ENCODE measurements at regions not wholly inside any gene's neighbourhood (a gene's known extent, or its start where the extent isn't known, plus 50 kb on each side); places are given as distances from the start of the nearest gene placed in this dataset.
"Not testable (repeated sequence)": the region's sequence is repeated elsewhere in the genome, so short reads cannot be mapped to it uniquely, and the experiment has no call there.

DNA sequence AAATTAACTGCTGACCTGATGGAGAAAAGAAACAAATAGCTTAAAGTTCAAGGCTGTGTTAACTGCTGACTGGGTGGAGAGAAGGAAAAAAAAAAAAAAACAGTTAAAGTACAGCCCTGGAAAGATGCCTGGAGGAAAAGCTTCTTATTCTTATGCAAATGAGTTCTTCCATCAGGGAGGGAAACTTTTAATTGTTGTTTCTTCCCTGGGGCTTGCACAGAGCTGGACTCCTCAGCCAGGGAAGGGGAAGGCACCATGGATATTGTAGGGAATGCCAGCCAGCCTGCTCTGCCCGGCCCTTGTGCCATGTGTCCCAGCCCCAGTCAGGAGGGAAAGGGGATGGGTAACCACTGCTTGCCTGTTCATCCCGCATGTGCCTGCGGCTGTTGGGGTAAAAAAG is 833.1 kb upstream of the CRIM1 start:
- no peak for DNase-seq

DNA sequence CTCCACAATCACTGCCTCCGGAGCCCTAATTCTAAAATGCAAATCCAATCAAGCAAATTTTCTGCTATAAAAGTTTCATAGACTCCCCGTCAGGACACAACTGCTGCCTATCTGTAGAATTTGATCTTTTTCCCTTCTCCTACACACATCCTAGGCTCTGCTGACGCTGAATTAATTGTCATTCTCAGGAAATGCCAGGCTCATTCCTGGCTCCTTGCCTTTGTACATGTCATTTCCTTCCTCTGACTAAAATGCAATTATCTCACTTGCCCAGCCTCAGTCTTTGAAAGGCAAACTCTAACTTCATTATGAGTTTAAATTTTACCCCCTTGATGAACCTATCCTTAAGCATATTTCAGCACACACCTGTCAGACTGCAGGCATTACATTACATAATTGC is 844.9 kb upstream of the CRIM1 start:
- no peak for DNase-seq

DNA sequence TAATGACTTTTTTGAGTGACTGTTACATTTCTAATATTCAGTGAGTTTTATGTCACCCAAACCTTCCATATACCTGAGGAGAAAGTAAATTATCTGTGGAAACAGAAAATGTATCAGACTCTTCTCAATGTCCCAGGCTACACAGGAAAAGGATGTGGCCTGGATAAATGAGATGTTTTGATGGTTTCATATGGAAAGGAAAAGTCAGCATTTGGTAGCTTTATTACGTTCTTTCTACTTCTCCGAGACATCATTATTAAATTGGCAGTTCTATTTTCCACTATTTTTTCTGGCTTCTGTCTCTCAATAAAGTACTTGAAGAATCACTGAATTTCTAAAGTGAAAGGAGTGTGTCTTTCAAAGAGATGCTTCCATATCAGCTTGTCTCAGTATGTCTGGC is 847.0 kb upstream of the CRIM1 start:
- no peak for DNase-seq

DNA sequence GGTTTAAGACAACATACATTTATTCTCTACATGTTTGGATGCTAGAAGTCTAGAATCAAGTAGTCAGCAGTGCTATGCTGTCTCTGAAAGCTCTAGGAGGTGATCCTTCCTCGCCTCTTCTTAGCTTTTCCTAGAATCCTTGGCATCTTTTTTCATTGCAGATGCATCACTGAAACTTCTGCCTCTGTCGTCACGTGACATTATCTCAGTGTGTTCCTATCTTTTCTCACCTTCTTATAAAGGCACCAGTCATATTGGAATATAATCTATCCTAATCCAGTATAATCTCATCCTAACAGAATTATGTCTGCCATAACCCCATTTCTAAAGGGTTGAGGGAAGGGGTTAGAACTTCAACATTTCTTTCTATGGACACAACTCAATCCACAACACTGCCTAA is 851.2 kb upstream of the CRIM1 start:
- no peak for DNase-seq

- DNase-seq, result no peak
Measured at GRCh38 chr2:35503738-35504199, 851.8 kb upstream of the CRIM1 start.

- DNase-seq, result no peak
Measured at GRCh38 chr2:35503311-35503710, 852.3 kb upstream of the CRIM1 start.

GRCh38 chr2:35501076-35501475 is 854.5 kb upstream of the CRIM1 start:
- no peak for DNase-seq

- DNase-seq, result no peak
Measured at GRCh38 chr2:35496022-35496421, 859.6 kb upstream of the CRIM1 start.

DNA sequence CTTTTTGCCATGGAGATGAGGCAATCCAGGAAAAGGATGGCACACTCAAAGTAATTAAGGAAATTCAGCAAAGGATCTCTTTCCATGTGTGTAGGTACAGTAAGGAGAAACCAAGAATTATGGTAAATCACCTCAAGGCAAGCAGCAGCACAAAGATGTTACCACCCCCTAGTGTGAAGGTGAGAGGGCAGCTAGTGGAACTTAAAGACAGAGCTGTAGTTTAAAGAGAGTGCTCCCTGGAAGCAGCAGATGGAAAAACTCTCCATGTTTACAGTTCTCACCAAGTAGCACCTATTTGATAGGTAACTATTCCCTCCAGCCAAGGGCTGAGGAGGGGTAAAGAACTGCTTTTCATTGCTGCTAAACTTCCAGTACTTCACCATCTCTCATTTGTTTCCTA is 860.4 kb upstream of the CRIM1 start:
- DNase-seq, result no peak

- DNase-seq, result not testable (repeated sequence)
Measured at GRCh38 chr2:35478121-35478520, 877.5 kb upstream of the CRIM1 start.

- DNase-seq, result no peak
Measured at GRCh38 chr2:35468245-35468644, 887.3 kb upstream of the CRIM1 start.

DNA sequence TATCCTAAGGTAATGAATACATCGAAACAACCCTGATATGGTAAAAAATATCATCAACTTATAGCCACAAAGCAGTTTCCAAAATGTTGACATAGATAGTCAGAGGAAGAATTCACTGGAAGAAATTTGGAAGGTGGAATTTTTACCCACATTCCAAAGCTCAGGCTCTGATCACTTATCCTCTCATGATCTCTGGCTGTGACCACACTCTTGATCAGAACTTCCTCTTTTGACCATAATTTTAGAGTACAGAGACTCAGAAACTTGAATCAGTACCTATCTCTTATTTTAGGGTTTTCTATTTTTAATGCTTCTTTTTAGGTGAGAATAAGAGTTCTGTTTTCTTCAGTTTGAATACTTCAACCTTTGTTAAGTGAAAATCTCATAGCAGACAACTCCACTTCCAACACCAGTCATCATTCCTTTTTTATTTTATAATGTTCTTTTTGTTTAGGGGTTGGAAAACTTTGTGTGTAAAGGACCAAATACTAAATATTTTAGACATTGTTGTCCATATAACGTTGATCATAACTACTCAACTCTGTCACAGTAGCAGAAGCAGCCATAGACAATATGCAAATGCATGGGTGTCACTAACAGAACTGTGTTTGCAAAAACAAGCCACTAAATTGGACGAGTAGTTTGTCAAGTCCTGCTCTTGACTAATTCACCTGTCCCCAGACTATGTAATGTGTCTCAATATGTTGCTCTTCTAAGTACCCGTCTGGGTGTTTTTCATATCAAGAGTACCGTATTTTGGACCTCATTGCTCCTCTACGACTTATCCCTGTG is 891.6 kb upstream of the CRIM1 start:
- DNase-seq, result no peak

DNA sequence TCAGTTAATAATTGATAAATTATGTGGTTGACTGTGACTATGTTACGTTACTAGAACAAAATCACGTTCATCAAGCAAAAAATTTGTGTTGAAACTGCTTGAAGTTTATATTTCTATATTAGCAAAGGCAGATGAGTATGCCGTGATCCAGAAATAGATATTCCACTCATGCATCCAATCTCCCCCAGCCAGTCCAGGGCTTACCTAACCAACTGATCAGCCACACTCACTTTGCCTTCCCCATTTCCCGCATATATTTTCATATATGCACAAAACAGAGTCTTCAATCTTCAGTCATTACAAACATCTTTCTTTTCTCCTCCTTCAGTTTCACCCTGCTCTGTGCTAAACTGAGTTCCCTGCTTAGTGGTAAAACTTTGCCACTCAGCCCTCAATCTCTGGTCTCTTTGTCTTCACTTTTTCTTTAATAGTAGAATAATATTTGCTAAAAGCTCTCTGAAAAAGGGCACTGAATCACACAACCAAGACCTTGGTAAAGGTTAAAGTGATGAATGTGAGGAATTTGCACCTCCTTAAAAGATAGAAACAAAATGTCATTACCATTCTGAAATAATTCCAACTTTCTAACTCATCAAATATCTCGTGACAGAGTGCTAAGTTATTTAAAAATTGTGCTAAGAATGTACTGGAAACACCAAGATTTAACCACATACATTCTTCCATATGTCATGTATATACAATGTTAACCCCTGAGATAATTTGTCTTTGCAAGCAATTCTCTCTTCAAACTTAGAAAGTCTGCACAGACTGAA is 893.2 kb upstream of the CRIM1 start:
- no peak for DNase-seq

DNA sequence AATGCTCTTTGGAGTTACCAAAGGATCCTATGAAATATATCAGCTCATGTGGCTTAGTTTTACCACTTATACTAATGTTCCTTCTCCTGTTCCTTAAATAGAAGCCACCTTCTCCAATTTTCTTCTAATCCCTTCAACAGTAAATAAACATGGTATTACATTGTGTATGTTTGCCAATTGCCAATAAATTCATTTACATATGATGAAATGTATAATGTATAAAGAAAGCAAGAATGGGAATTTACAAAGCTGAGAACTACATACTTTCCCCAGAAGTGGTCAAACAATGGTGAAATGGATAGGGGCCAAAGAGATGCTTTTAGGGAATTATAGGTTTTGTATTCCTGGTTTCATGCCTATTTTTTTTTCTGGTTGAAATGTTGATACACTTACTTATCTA is 894.2 kb upstream of the CRIM1 start:
- DNase-seq, result no peak

- no peak for DNase-seq
Measured at GRCh38 chr2:35454966-35455638, 900.5 kb upstream of the CRIM1 start.

GRCh38 chr2:35447821-35448220 is 907.8 kb upstream of the CRIM1 start:
- DNase-seq, result no peak

DNA sequence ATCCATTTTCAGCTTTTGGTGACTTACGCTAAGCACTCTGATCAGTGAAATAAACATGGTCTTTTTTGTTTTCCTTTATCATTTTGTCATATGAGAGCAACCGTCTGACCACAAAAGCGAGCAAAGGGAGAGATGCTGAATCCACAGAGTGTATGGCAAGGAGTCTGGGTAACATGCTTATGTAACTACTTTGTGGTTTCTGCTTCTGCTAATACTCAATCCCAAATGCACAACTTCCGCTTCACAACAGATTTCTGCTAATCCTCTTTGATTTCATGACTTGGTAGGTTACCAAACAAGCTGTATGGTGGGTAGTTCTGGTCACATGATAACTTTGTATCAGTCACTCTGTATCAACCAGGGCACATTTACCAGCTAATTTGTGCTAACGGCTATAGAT is 908.4 kb upstream of the CRIM1 start:
- DNase-seq, result no peak

DNA sequence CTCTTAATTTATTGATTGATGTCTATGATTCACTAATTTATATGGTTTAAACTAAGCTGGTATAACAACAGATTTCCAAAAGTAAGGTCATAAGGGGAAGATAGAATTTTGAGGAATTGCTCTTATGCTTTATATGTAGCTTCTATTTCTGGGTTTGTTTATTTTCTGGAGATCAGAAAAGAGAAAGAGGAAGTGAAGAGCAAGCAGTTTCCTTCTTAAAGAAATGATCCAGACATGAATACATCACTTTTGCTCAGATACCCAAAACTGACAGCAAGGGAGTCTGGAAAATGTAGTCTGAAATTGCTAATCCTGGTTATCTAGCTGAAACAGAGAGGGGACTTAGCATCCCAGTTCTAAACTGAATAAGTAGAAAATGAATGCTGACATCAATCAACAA is 912.5 kb upstream of the CRIM1 start:
- DNase-seq, result no peak

DNA sequence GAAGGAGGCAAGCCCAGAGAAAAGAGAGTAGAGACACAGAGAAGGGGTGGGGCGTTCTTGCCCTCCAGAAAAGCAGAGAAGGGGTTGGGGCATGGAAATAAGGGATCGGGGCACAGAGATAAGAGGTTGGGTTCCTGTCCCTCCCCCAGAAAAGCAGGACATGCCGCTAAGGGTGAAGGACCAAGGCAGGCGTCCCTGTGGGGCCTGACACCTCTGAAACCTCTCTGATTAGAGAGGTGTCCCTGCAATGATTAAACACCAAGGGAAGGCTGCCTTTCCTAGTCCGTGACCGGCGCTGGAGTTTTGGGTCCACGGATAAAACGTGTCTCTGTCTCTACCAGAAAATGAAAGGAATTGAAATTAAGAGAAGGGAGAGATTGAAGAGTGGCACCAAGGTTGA is 914.0 kb upstream of the CRIM1 start:
- DNase-seq, result not testable (repeated sequence)

GRCh38 chr2:35440308-35440707 is 915.3 kb upstream of the CRIM1 start:
- DNase-seq, result not testable (repeated sequence)

GRCh38 chr2:35436893-35437292 is 918.7 kb upstream of the CRIM1 start:
- not testable (repeated sequence) for DNase-seq

- DNase-seq, result no peak
Measured at GRCh38 chr2:35428548-35428947, 927.0 kb upstream of the CRIM1 start.

- DNase-seq, result no peak
Measured at GRCh38 chr2:35421485-35421884, 934.1 kb upstream of the CRIM1 start.

- no peak for DNase-seq
Measured at GRCh38 chr2:35417293-35417692, 938.3 kb upstream of the CRIM1 start.
